Liver (tissue), 8 donors: ENCODE measurements at regions not wholly inside any gene's neighbourhood (a gene's known extent, or its start where the extent isn't known, plus 50 kb on each side); places are given as distances from the start of the nearest gene placed in this dataset.

ENCODE experiments used
- DNase-seq: peaks from one replicate; pipeline ENCODE4 v3.0.0-alpha.2; 2017; ENCODE audit warnings: low spot score
- H3K27ac ChIP-seq, 2 donors: one replicate each; pipeline ENCODE4 v1.7.0; 2013; ENCODE audit warnings: inconsistent platforms in 2 of 2, low read length in 2 of 2, control low read depth in 1 of 2, low read depth in 1 of 2, mild to moderate bottlenecking in 1 of 2
- H3K27me3 ChIP-seq, 4 donors: one replicate each; pipeline versions ENCODE4 v1.6.1 to v1.7.0; 2013; ENCODE audit warnings: low read length in 3 of 4, inconsistent platforms in 1 of 4, mild to moderate bottlenecking in 1 of 4, moderate library complexity in 1 of 4; ENCODE audit not compliant: control insufficient read depth in 4 of 4, insufficient read depth in 4 of 4
- H3K36me3 ChIP-seq, 4 donors: one replicate each; pipeline versions ENCODE4 v1.6.1 to v1.7.0; 2013; ENCODE audit warnings: low read length in 3 of 4, mild to moderate bottlenecking in 3 of 4, low read depth in 1 of 4, moderate library complexity in 1 of 4; ENCODE audit not compliant: control insufficient read depth in 4 of 4, insufficient read depth in 3 of 4
- H3K4me1 ChIP-seq, 4 donors: one replicate each; pipeline versions ENCODE4 v1.6.1 to v1.7.0; 2013; ENCODE audit warnings: low read length in 3 of 4, mild to moderate bottlenecking in 3 of 4, moderate library complexity in 1 of 4; ENCODE audit not compliant: control insufficient read depth in 4 of 4, insufficient read depth in 4 of 4
- H3K4me3 ChIP-seq, 3 donors: one replicate each; pipeline versions ENCODE4 v1.6.1 to v1.7.0; 2013; ENCODE audit warnings: low read length in 3 of 3, control low read depth in 1 of 3, low read depth in 1 of 3, mild to moderate bottlenecking in 1 of 3
- H3K9ac ChIP-seq, 2 donors: one replicate each; pipeline ENCODE4 v1.7.0; 2013; ENCODE audit warnings: low read length in 2 of 2, mild to moderate bottlenecking in 2 of 2, moderate library complexity in 2 of 2, control low read depth in 1 of 2, low read depth in 1 of 2
- H3K9me3 ChIP-seq, 4 donors: one replicate each; pipeline versions ENCODE4 v1.6.1 to v1.7.0; 2013; ENCODE audit warnings: low read length in 3 of 4; ENCODE audit not compliant: control insufficient read depth in 4 of 4
- EGR1 ChIP-seq, 2 donors: IDR thresholded peaks; 2 replicates each; pipeline ENCODE4 v1.6.1; 2016 to 2018; ENCODE audit warnings: antibody characterized with exemption in 2 of 2, low read depth in 2 of 2
- FOXA1 ChIP-seq: IDR thresholded peaks from 2 replicates; pipeline ENCODE4 v1.6.1; 2016; ENCODE audit warnings: antibody characterized with exemption
- FOXA2 ChIP-seq: IDR thresholded peaks from 2 replicates; pipeline ENCODE4 v1.6.1; 2016; ENCODE audit warnings: antibody characterized with exemption
- GABPA ChIP-seq, 2 donors: IDR thresholded peaks in 1 of 2; conservative IDR thresholded peaks in 1 of 2; 2 replicates each; pipeline ENCODE4 v1.6.1; 2016; ENCODE audit warnings: antibody characterized with exemption in 2 of 2, mild to moderate bottlenecking in 1 of 2, moderate library complexity in 1 of 2
- HNF4A ChIP-seq, 2 donors: conservative IDR thresholded peaks; 2 replicates each; pipeline ENCODE4 v1.6.1; 2016; ENCODE audit warnings: antibody characterized with exemption in 2 of 2, mild to moderate bottlenecking in 2 of 2
- HNF4G ChIP-seq: IDR thresholded peaks from 2 replicates; pipeline ENCODE4 v1.6.1; 2016; ENCODE audit warnings: antibody characterized with exemption
- JUND ChIP-seq, 2 donors: IDR thresholded peaks; 2 replicates each; pipeline ENCODE4 v1.6.1; 2016; ENCODE audit warnings: antibody characterized with exemption in 2 of 2
- NR2F2 ChIP-seq: IDR thresholded peaks from 2 replicates; pipeline ENCODE4 v1.6.1; 2016; ENCODE audit warnings: antibody characterized with exemption
- RAD21 ChIP-seq, 2 donors: IDR thresholded peaks; 2 replicates each; pipeline ENCODE4 v1.6.1; 2016; ENCODE audit warnings: antibody characterized with exemption in 2 of 2, mild to moderate bottlenecking in 2 of 2
- RXRA ChIP-seq, 2 donors: IDR thresholded peaks; 2 replicates each; pipeline ENCODE4 v1.6.1; 2017 to 2018; ENCODE audit warnings: antibody characterized with exemption in 2 of 2, mild to moderate bottlenecking in 1 of 2
- TAF1 ChIP-seq: conservative IDR thresholded peaks from 2 replicates; pipeline ENCODE4 v1.6.1; 2016; ENCODE audit warnings: antibody characterized with exemption, mild to moderate bottlenecking
- WGBS: extraction: QIAGEN DNeasy Blood & Tissue Kit; methylation state at CpG from one replicate; pipeline ENCODE4 v1.1.7; 2013; 5-methylcytosine and 5-hydroxymethylcytosine counted together
- TF ChIP-seq, protein P1 (sequence below): IDR thresholded peaks from 2 replicates; pipeline ENCODE4 v1.6.1; 2016; ENCODE audit warnings: antibody characterized with exemption
- TF ChIP-seq, protein P2 (sequence below): IDR thresholded peaks from 2 replicates; pipeline ENCODE4 v1.6.1; 2016; ENCODE audit warnings: antibody characterized with exemption
- TF ChIP-seq, protein P3 (sequence below): fragments of 150-350 bp; IDR thresholded peaks from 2 replicates; pipeline ENCODE4 v1.5.1; 2017; ENCODE audit warnings: improper control_type of control experiment, low read depth, low read length; ENCODE audit not compliant: missing input control
- TF ChIP-seq, protein P4 (sequence below): IDR thresholded peaks from 2 replicates; pipeline ENCODE4 v1.6.1; 2016; ENCODE audit warnings: antibody characterized with exemption, mild to moderate bottlenecking
- donor health status: healthy.
- donor health status: healthy.
- donor health status: healthy.
- donor health status: healthy.
- donor health status: healthy.

DNA sequence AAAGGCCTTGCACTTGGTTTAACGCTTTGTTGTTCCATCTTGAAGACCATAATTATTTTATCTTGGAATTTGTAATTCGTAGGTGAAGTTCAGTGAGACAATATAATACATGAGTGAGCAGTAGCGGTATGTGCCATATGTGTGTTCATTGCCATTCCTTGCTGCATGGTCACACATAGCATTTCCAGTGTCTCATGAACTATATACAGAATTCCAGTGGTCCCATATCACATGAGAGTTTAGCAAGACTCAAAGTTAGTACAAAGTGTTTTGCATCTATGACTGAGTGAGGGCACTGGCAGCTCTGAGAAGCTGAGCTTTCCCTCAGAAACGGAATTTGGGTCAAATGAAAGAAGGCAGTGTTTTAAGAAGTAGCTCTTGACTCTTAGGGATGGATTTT is 359.8 kb downstream of the FOXG1 start (continued):
- TF ChIP-seq, protein P1, sequence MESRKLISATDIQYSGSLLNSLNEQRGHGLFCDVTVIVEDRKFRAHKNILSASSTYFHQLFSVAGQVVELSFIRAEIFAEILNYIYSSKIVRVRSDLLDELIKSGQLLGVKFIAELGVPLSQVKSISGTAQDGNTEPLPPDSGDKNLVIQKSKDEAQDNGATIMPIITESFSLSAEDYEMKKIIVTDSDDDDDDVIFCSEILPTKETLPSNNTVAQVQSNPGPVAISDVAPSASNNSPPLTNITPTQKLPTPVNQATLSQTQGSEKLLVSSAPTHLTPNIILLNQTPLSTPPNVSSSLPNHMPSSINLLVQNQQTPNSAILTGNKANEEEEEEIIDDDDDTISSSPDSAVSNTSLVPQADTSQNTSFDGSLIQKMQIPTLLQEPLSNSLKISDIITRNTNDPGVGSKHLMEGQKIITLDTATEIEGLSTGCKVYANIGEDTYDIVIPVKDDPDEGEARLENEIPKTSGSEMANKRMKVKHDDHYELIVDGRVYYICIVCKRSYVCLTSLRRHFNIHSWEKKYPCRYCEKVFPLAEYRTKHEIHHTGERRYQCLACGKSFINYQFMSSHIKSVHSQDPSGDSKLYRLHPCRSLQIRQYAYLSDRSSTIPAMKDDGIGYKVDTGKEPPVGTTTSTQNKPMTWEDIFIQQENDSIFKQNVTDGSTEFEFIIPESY: no peak
- TF ChIP-seq FOXA1: no peak
- TF ChIP-seq, protein P2, sequence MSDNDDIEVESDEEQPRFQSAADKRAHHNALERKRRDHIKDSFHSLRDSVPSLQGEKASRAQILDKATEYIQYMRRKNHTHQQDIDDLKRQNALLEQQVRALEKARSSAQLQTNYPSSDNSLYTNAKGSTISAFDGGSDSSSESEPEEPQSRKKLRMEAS: no peak
- no peak for TF ChIP-seq NR2F2
- no peak for TF ChIP-seq FOXA2
- no peak for TF ChIP-seq HNF4A (conservative IDR thresholded peaks at IDR 0.05)
- no peak for TF ChIP-seq EGR1 (IDR thresholded peaks at IDR 0.05; ENCODE audit: low read depth in 2 of 2)

DNA sequence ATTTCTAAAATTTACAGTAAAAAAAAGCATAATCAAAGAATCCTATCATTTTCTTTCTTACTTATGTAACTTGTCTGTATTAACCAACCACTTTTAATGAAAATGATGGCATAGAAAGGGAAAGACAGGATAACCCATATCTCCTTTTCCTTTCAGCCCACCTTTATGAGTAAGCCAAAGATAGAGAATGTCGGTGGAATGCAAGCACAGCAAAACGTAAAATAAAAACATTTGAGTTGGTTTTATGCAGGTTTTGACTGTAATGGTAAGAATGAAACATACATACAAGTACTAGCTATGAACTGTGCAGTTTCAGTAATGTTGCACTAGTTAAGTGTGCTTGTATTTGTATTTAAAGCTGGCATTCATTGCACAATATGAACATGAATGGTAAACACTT is 360.3 kb downstream of the FOXG1 start:
- Histone ChIP-seq H3K27me3 (no peaks in the 10 kb centered on the region), H3K36me3 (no peaks in the 10 kb centered on the region), H3K4me1 (no peaks in the 10 kb centered on the region), H3K27ac (no peak overlapping the region), H3K4me3 (no peak overlapping the region), H3K9me3 (no peaks in the 10 kb centered on the region), H3K9ac (no peak overlapping the region)
- TF ChIP-seq HNF4G (no peak), TAF1 (no peak), JUND (IDR thresholded peaks at IDR 0.05) (no peak), HNF4A (conservative IDR thresholded peaks at IDR 0.05) (no peak), RXRA (IDR thresholded peaks at IDR 0.05) (no peak), RAD21 (IDR thresholded peaks at IDR 0.05) (no peak), EGR1 (IDR thresholded peaks at IDR 0.05; ENCODE audit: low read depth in 2 of 2) (no peak), FOXA1 (no peak), GABPA (IDR thresholded peaks at IDR 0.05 in 1 of 2, conservative IDR thresholded peaks at IDR 0.05 in 1 of 2) (no peak)
- TF ChIP-seq, protein P3, sequence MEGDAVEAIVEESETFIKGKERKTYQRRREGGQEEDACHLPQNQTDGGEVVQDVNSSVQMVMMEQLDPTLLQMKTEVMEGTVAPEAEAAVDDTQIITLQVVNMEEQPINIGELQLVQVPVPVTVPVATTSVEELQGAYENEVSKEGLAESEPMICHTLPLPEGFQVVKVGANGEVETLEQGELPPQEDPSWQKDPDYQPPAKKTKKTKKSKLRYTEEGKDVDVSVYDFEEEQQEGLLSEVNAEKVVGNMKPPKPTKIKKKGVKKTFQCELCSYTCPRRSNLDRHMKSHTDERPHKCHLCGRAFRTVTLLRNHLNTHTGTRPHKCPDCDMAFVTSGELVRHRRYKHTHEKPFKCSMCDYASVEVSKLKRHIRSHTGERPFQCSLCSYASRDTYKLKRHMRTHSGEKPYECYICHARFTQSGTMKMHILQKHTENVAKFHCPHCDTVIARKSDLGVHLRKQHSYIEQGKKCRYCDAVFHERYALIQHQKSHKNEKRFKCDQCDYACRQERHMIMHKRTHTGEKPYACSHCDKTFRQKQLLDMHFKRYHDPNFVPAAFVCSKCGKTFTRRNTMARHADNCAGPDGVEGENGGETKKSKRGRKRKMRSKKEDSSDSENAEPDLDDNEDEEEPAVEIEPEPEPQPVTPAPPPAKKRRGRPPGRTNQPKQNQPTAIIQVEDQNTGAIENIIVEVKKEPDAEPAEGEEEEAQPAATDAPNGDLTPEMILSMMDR: no peak
- TF ChIP-seq, protein P1: no peak
- TF ChIP-seq, protein P4, sequence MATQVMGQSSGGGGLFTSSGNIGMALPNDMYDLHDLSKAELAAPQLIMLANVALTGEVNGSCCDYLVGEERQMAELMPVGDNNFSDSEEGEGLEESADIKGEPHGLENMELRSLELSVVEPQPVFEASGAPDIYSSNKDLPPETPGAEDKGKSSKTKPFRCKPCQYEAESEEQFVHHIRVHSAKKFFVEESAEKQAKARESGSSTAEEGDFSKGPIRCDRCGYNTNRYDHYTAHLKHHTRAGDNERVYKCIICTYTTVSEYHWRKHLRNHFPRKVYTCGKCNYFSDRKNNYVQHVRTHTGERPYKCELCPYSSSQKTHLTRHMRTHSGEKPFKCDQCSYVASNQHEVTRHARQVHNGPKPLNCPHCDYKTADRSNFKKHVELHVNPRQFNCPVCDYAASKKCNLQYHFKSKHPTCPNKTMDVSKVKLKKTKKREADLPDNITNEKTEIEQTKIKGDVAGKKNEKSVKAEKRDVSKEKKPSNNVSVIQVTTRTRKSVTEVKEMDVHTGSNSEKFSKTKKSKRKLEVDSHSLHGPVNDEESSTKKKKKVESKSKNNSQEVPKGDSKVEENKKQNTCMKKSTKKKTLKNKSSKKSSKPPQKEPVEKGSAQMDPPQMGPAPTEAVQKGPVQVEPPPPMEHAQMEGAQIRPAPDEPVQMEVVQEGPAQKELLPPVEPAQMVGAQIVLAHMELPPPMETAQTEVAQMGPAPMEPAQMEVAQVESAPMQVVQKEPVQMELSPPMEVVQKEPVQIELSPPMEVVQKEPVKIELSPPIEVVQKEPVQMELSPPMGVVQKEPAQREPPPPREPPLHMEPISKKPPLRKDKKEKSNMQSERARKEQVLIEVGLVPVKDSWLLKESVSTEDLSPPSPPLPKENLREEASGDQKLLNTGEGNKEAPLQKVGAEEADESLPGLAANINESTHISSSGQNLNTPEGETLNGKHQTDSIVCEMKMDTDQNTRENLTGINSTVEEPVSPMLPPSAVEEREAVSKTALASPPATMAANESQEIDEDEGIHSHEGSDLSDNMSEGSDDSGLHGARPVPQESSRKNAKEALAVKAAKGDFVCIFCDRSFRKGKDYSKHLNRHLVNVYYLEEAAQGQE: no peak
- TF ChIP-seq, protein P2: no peak
- WGBS: 72% methylated on average over 2 of the region's 2 CpGs
- DNase-seq: no peak
